ENCODE measurements at regions not wholly inside any gene's neighbourhood (a gene's known extent, or its start where the extent isn't known, plus 50 kb on each side); places are given as distances from the start of the nearest gene placed in this dataset.

DNA sequence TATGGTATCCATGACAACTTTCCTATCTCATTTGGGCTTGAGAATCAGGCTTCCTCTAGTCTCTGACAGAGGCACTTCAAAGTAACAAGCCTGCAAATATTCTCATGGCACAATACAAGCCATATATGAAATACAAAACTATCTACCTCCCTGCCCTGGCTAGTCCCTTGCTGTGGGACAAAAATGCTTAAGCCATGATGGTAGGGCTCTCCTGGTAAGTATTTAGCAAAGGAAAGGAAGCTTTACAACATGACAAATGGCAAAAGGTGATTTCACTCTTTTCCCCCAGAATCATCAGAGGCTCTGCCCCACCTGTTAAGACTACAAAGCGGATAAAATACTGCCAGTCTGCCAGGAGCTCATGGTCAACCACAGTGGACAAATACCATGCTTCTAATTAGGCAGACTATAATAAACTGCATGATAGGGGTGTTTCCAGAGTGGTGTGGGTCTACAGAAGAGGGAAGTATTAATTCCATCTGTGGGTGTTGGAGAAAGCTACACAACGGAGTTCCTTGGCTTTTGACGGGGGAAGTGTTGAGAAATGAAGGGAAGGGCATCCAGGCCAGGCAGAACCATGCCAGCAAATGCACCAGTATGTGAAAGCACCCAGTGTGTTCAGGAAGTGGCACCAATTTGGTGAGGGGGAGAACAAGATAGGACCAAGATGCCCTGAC is 92.9 kb downstream of the SPTSSA start:
- Histone ChIP-seq H2AFZ (ENCODE audit: low read length) (no peak overlapping the region), H3K79me2 (ENCODE audit: insufficient read depth, low read length) (no peaks in the 10 kb centered on the region), H3K4me3 (replicated peaks in 1 of 3; ENCODE audit: insufficient read depth in 1 of 3, low read depth in 2 of 3, low read length in 3 of 3) (no peak overlapping the region), H3K27me3 (ENCODE audit: control insufficient read depth in 1 of 2, insufficient read depth in 2 of 2, low read length in 2 of 2) (no peaks in the 10 kb centered on the region), H3K36me3 (replicated peaks in 1 of 2; ENCODE audit: control insufficient read depth in 1 of 2, insufficient read depth in 2 of 2, low read length in 2 of 2) (no peaks in the 10 kb centered on the region), H3K4me1 (ENCODE audit: insufficient read depth, low read length) (peaks cover 49% of the 10 kb centered on the region), H4K20me1 (ENCODE audit: insufficient read depth, low read length) (no peaks in the 10 kb centered on the region), H3K4me2 (ENCODE audit: low read depth, low read length) (no peak overlapping the region), H3K9me3 (ENCODE audit: low read length) (no peaks in the 10 kb centered on the region), H3K9ac (ENCODE audit: insufficient read depth, low read depth, low read length) (no peak overlapping the region), H3K27ac (ENCODE audit: extremely low read length, insufficient read depth, low read length) (peak overlapping the region; percentile 8)
- in situ Hi-C loops (cut with HindIII; ENCODE audit: extremely low pct_ligation_motif_present, low pct_unique_long_range_greater_than_20kb) (loop anchor here (10.0 kb wide), 1 partner anchor 126 kb away; no protein-coding TSS in a partner anchor), intact Hi-C loops (cut with micrococcal nuclease; ENCODE audit: unreplicated experiment) (loop anchor here (5.0 kb wide), 1 partner anchor 168 kb away; the partner anchor contains the start of gene EAPP)
- no peak for FAIRE-seq
- ChIA-PET CTCF (ENCODE audit: low intra/inter-chr PET ratio, low total read pairs) (no interaction called here), POLR2A (interaction anchor here (0.8 to 2.0 kb wide), 3 partner anchors 10 to 171 kb away, joined by 4 read pairs; no protein-coding TSS in a partner anchor)
- DNase-seq (ENCODE audit: low spot score): no peak
- peak; percentile 34 for ATAC-seq
- BruUV-seq (replicated peaks): no TSS peak
- 57% methylated on average over 3 of the region's 3 CpGs for WGBS (ENCODE audit: low lambda C conversion rate)
- TF ChIP-seq, protein P1, sequence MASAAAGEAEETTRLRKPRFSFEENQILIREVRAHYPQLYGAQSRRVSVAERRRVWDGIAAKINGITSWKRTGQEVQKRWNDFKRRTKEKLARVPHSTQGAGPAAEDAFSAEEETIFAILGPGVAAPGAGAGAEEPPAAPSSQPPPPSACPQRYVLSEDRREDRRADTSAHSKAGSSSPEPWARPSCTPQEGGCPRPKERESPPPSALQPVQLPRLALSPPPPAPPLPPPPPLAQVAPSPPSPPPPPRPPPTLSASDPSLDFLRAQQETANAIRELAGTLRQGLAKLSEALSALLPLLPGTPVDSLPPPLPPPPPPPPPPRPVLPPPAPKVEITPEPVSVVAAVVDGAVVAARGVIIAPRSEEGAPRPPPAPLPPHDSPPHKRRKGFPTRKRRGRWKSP (CRISPR knock-in tag; IDR thresholded peaks at IDR 0.05): 0 out of 2 replicates have a peak, but pooled peaks have one; percentile 39
- TF ChIP-seq, protein P2, sequence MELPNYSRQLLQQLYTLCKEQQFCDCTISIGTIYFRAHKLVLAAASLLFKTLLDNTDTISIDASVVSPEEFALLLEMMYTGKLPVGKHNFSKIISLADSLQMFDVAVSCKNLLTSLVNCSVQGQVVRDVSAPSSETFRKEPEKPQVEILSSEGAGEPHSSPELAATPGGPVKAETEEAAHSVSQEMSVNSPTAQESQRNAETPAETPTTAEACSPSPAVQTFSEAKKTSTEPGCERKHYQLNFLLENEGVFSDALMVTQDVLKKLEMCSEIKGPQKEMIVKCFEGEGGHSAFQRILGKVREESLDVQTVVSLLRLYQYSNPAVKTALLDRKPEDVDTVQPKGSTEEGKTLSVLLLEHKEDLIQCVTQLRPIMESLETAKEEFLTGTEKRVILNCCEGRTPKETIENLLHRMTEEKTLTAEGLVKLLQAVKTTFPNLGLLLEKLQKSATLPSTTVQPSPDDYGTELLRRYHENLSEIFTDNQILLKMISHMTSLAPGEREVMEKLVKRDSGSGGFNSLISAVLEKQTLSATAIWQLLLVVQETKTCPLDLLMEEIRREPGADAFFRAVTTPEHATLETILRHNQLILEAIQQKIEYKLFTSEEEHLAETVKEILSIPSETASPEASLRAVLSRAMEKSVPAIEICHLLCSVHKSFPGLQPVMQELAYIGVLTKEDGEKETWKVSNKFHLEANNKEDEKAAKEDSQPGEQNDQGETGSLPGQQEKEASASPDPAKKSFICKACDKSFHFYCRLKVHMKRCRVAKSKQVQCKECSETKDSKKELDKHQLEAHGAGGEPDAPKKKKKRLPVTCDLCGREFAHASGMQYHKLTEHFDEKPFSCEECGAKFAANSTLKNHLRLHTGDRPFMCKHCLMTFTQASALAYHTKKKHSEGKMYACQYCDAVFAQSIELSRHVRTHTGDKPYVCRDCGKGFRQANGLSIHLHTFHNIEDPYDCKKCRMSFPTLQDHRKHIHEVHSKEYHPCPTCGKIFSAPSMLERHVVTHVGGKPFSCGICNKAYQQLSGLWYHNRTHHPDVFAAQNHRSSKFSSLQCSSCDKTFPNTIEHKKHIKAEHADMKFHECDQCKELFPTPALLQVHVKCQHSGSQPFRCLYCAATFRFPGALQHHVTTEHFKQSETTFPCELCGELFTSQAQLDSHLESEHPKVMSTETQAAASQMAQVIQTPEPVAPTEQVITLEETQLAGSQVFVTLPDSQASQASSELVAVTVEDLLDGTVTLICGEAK (IDR thresholded peaks at IDR 0.05): no peak
- TF ChIP-seq, protein P2 (CRISPR knock-in tag; IDR thresholded peaks at IDR 0.05): 0 out of 2 replicates have a peak, but pooled peaks have one; percentile 23
- TF ChIP-seq PAX8 (CRISPR knock-in tag; IDR thresholded peaks at IDR 0.05; ENCODE audit: borderline replicate concordance) (0 out of 2 replicates have a peak, but pooled peaks have one; percentile 66), ZNF782 (CRISPR knock-in tag; IDR thresholded peaks at IDR 0.05; ENCODE audit: borderline replicate concordance) (no peak), FOXC1 (CRISPR knock-in tag; IDR thresholded peaks at IDR 0.05; ENCODE audit: borderline replicate concordance) (0 out of 2 replicates have a peak, but pooled peaks have one; percentile 37), ZNF605 (CRISPR knock-in tag; IDR thresholded peaks at IDR 0.05) (no peak), GATAD1 (CRISPR knock-in tag; IDR thresholded peaks at IDR 0.05) (no peak), ZFP36 (IDR thresholded peaks at IDR 0.05; ENCODE audit: borderline replicate concordance, low read depth, low read length, partially characterized antibody) (no peak)
- TF ChIP-seq, protein P3, sequence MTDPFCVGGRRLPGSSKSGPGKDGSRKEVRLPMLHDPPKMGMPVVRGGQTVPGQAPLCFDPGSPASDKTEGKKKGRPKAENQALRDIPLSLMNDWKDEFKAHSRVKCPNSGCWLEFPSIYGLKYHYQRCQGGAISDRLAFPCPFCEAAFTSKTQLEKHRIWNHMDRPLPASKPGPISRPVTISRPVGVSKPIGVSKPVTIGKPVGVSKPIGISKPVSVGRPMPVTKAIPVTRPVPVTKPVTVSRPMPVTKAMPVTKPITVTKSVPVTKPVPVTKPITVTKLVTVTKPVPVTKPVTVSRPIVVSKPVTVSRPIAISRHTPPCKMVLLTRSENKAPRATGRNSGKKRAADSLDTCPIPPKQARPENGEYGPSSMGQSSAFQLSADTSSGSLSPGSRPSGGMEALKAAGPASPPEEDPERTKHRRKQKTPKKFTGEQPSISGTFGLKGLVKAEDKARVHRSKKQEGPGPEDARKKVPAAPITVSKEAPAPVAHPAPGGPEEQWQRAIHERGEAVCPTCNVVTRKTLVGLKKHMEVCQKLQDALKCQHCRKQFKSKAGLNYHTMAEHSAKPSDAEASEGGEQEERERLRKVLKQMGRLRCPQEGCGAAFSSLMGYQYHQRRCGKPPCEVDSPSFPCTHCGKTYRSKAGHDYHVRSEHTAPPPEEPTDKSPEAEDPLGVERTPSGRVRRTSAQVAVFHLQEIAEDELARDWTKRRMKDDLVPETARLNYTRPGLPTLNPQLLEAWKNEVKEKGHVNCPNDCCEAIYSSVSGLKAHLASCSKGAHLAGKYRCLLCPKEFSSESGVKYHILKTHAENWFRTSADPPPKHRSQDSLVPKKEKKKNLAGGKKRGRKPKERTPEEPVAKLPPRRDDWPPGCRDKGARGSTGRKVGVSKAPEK (CRISPR knock-in tag; IDR thresholded peaks at IDR 0.05; ENCODE audit: borderline replicate concordance): 0 out of 2 replicates have a peak, but pooled peaks have one; percentile 40

Data from HepG2 (cell line).